HFF-Myc (cell line): ENCODE measurements at regions not wholly inside any gene's neighbourhood (a gene's known extent, or its start where the extent isn't known, plus 50 kb on each side); places are given as distances from the start of the nearest gene placed in this dataset.

ENCODE experiments used
- DNase-seq: peaks from one replicate; pipeline ENCODE4 v3.0.0-alpha.2; 2011; ENCODE audit warnings: low read depth; ENCODE audit errors: extremely low read depth
- H3K4me3 ChIP-seq: replicated peaks from 2 replicates; pipeline ENCODE4 v1.5.1; 2011; ENCODE audit warnings: low read depth, mild to moderate bottlenecking, control low read depth, low read length
- CTCF ChIP-seq: IDR thresholded peaks from 2 replicates; pipeline ENCODE4 v1.5.1; 2012; ENCODE audit warnings: mild to moderate bottlenecking, low read depth, low read length, control low read depth; ENCODE audit errors: missing control alignments

GRCh38 chr2:187210726-187211125, 237.3 kb downstream of the CALCRL start:
- no peak overlapping the region for H3K4me3 ChIP-seq
- DNase-seq, result no peak
- no peak for TF ChIP-seq CTCF

- no peak overlapping the region for H3K4me3 ChIP-seq
- DNase-seq, result no peak
- no peak for TF ChIP-seq CTCF
Measured at GRCh38 chr2:187208199-187208785, 239.8 kb downstream of the CALCRL start.

- TF ChIP-seq CTCF, result no peak
- DNase-seq, result no peak
- no peak overlapping the region for H3K4me3 ChIP-seq
Measured at GRCh38 chr2:187207126-187207525, 240.9 kb downstream of the CALCRL start.

- TF ChIP-seq CTCF, result no peak
- H3K4me3 ChIP-seq, result no peak overlapping the region
- DNase-seq, result no peak
Measured at GRCh38 chr2:187206471-187206870, 241.6 kb downstream of the CALCRL start.

- no peak overlapping the region for H3K4me3 ChIP-seq
- no peak for TF ChIP-seq CTCF
- no peak for DNase-seq
Measured at GRCh38 chr2:187206071-187206470, 242.0 kb downstream of the CALCRL start.

- no peak for DNase-seq
- TF ChIP-seq CTCF, result no peak
- H3K4me3 ChIP-seq, result no peak overlapping the region
Measured at GRCh38 chr2:187198136-187198535, 249.9 kb downstream of the CALCRL start.

GRCh38 chr2:187194049-187194448, 254.0 kb downstream of the CALCRL start:
- no peak for DNase-seq
- TF ChIP-seq CTCF, result no peak
- no peak overlapping the region for H3K4me3 ChIP-seq
